Central memory CD4-positive, alpha-beta T cell (primary cell): ENCODE measurements at regions not wholly inside any gene's neighbourhood (a gene's known extent, or its start where the extent isn't known, plus 50 kb on each side); places are given as distances from the start of the nearest gene placed in this dataset.
"Not testable (repeated sequence)": the region's sequence is repeated elsewhere in the genome, so short reads cannot be mapped to it uniquely, and the experiment has no call there.

Experiments used
- DNase-seq: peaks from one replicate; pipeline ENCODE4 v3.0.0; 2022

- DNase-seq = no peak
These were observed 56.1 kb downstream of the GPR85 start for GRCh38 chr7:113030489-113030888.

- DNase-seq = no peak
These were observed 59.7 kb downstream of the GPR85 start for GRCh38 chr7:113026941-113027340.

GRCh38 chr7:113017144-113017857 is 69.3 kb downstream of the GPR85 start:
- not testable (repeated sequence) for DNase-seq

DNA sequence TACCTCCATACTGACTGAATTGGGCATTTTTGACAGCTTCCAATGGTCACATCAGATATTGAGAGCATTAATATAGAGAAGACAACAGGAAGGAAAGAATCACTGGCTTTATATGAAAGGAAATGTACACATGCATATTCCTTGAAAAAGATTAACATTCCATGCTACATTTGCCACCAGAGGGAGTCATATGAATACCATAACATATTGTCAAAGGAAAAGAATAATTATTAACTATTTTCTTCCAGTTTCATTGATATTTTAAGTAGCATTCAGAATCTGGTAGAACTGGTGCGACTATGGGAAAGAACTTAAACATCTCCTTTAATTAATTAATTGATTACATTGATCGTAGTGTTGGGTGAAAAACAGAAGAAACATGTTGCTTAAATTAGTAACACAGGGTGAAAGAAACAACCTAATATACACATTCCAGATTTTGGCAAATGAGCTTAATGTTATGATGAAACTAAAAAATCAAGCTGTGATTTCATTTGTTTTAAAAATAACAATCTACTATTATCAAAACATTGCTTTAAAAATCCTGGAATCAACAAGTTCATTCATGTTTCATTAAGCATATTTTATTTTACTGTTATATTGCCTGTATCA is 71.5 kb downstream of the GPR85 start:
- no peak for DNase-seq

GRCh38 chr7:113013761-113014449 is 72.7 kb downstream of the GPR85 start:
- DNase-seq = no peak

DNA sequence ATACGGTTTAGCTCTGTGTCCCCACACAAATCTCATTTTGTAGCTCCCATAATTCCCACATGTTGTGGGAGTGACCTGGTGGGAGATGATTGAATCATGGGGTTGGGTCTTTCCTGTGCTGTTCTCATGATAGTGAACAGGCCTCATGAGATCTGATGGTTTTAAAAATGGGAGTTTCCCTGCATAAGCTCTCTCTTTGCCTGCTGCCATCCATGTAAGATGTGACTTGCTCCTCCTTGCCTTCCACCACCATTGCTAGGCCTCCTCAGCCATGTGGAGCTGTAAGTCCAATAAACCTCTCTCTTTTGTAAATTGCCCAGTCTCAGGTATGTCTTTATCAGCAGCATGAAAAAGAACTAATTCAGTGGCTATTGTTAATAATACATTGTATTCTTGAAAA is 73.8 kb downstream of the GPR85 start:
- not testable (repeated sequence) for DNase-seq

DNA sequence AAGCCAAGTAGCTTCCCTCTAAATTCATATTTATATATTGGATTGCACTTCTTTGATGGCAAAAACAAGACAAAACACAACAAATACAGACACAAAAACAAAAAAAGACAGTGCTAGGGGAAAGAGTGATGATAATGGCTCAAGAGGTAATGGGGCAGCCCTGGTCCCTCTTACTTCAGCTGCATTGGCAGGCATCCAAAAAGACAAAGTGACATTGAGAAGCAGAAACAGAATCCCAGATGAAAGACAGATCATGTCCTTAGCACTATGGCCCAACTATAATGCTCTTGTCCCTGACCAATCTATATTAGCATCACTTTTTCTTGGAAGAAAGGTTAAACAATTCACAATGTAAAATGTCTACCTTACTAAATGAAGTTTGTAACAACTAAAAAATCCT is 76.2 kb downstream of the GPR85 start:
- DNase-seq = no peak

- no peak for DNase-seq
These were observed 77.9 kb downstream of the GPR85 start for GRCh38 chr7:113008755-113009154.

- no peak for DNase-seq
These were observed 81.7 kb downstream of the GPR85 start for GRCh38 chr7:113004726-113005454.

DNA sequence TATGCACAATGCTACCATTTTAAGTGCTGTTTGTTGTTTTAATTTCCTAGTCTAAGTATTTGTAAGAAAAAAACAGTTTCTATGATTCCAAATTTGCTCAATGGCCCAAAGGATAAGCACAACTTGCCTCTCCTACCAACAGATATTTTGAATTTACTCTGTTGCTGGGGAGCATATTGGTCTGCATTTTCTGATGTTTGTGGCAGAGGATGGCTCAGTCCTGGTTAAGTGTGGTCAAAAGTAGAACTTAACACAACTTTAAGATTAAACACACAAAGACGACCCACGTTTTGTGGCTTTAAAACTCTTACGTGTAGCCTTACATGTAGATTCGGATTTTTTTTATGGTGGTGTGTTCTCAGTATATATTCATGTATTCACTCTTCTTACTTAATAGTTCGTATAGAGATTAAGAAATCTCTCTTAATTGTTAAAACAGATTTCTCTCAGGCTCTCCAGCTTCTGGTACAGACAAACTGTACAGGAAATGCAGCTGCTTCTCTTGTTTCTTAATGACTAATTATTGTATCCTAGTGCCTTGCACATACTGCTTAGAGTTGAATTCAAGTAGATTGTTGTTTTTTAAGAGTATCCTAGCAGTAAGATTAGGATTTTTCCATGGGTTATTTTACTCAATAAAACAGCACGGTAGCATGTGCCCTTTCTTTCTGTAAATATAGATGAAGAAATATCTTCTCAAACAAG is 86.2 kb downstream of the GPR85 start:
- DNase-seq = no peak

DNA sequence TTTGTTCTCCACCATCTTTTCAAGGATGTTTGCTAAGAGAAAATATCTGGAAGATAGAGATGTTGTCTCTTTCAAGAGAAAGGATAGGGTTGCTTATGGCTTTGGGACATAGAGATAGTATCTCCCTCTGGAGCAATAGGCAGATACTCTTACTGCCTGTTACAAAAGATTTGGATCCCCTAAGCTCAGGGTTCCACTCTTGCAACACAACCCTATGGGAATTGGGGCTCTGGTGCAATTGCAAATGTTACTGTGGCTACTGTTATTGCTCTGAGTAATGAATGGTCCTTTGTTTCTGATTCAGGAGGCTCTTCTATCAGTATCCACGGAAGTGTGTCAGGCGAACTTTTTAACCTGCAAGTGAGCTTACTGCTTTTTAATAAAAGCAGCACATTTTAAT is 88.8 kb downstream of the GPR85 start:
- DNase-seq = no peak

DNA sequence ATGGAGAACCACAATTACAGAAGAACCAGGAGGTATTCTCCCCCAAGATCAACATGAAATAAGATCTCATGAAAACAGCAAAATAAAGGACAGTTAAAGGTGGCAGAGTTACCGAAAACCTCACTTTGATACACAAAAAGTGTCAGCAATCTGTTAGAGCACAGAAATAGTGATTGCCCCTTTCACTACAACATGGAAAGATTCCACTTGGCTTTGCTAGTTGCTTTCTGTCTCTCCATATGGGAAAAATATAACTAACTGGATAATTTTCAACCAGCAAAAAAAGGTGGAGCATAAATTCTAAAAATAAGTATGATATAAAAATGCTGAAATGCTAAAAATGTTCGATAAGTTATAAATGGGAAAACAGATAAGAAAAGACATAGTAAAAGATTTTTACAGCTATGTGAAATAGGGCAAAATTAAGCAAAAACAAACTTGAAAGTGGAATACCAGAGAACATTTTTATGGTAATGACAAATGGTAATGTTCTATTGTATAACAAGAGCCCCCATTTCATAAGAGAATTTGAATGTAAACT is 90.2 kb downstream of the GPR85 start:
- no peak for DNase-seq

GRCh38 chr7:112995059-112995824 is 91.4 kb downstream of the GPR85 start:
- DNase-seq = no peak

- no peak for DNase-seq
These were observed 92.0 kb downstream of the GPR85 start for GRCh38 chr7:112994656-112995055.

DNA sequence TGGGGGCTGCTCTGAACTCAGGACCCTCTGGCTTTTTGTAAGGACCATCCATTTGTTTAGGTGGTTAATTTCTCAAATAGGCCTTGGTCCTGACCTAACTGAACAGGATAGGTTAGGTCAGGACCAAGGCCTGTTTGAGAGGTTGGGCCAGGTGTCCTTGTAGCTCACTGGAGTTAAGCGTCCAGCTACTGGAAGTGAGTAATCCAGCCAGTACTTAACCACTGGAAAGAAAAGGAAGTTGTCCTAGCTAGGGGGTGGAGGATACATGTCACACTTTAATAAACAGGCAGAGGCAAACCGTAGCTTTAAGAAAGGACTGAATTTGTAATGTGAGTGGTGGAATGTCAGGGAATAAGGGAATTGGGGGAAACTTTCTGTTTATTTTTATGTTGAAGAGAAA is 96.0 kb downstream of the GPR85 start:
- no peak for DNase-seq

- DNase-seq = no peak
These were observed 97.1 kb downstream of the GPR85 start for GRCh38 chr7:112989531-112989930.

- DNase-seq = no peak
These were observed 99.5 kb downstream of the GPR85 start for GRCh38 chr7:112987171-112987570.

DNA sequence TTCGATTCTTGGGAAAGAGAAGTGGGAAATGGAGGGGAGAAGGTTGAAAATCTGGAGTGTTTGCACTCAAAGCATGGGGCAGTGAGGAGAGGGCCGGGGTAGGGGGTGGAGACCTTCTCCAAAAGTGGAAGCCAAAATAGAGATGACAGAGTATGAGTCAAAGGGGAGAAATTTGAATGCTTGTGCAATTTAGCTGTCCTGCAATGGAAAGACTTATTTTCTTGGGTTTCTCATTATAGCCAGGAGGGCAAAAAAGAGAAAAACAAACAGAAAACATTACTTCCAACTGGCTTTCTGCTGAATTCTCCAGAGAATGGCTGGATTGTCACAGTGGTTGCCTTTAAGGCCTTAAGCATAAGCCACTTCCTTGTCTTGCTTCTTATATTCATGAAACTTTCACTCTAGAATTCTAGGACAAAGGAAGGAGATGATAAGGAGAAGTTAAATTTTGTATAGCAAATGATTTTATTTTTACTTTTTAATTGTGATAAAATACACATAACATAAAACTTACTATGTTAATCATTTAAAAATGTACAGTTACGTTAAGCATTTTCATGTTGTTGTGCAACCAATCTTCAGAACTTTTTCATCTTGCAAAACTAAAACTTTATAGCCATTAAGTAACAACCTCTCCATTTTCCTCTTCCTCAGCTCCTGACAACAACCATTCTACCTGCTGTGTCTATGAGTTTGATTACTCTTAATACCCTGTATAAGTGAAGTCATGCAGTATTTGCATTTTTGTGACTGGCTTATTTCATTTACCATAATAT is 100.2 kb downstream of the GPR85 start:
- no peak for DNase-seq

GRCh38 chr7:112985377-112985987 is 101.1 kb downstream of the GPR85 start:
- DNase-seq = no peak

GRCh38 chr7:112982441-112983063 is 104.1 kb downstream of the GPR85 start:
- no peak for DNase-seq
